ENCODE measurements at regions not wholly inside any gene's neighbourhood (a gene's known extent, or its start where the extent isn't known, plus 50 kb on each side); places are given as distances from the start of the nearest gene placed in this dataset.

- H2AFZ ChIP-seq (ENCODE audit: low read depth, low read length): no peak overlapping the region
- H3K36me3 ChIP-seq (ENCODE audit: insufficient read depth, low read length): no peaks in the 10 kb centered on the region
- no peak overlapping the region for H3K4me2 ChIP-seq (ENCODE audit: insufficient read depth, low read length)
- no peaks in the 10 kb centered on the region for H3K9me3 ChIP-seq (ENCODE audit: insufficient read depth, low read length, severe bottlenecking)
- no peak for ATAC-seq (ENCODE audit: insufficient read depth, low read depth)
- no peaks in the 10 kb centered on the region for H3K4me1 ChIP-seq (ENCODE audit: insufficient read depth, low read length)
- no peak overlapping the region for H3K4me3 ChIP-seq (ENCODE audit: low read depth in 1 of 2, low read length in 2 of 2)
- no peaks in the 10 kb centered on the region for H3K27me3 ChIP-seq (ENCODE audit: insufficient read depth, low read length, poor library complexity)
- H3K79me2 ChIP-seq (ENCODE audit: insufficient read depth, low read length): no peaks in the 10 kb centered on the region
- no peak overlapping the region for H3K27ac ChIP-seq (ENCODE audit: low read length)
- no peaks in the 10 kb centered on the region for H4K20me1 ChIP-seq (ENCODE audit: insufficient read depth, low read length)
- TF ChIP-seq EZH2 (IDR thresholded peaks at IDR 0.05; ENCODE audit: borderline replicate concordance, low read depth, low read length, severe bottlenecking) (no peak), CTCF (IDR thresholded peaks at IDR 0.05; ENCODE audit: borderline replicate concordance, extremely low read depth, low read length, poor library complexity, severe bottlenecking) (no peak)
- DNase-seq: no peak
- no peak overlapping the region for H3K9ac ChIP-seq (ENCODE audit: low read depth, low read length)
Observed at GRCh38 chr4:123216946-123217345, 179.6 kb upstream of the SPRY1 start.

GRCh38 chr4:123217664-123218063, 178.9 kb upstream of the SPRY1 start:
- Histone ChIP-seq H3K36me3 (ENCODE audit: insufficient read depth, low read length) (no peaks in the 10 kb centered on the region), H4K20me1 (ENCODE audit: insufficient read depth, low read length) (no peaks in the 10 kb centered on the region), H3K27me3 (ENCODE audit: insufficient read depth, low read length, poor library complexity) (no peaks in the 10 kb centered on the region), H3K9me3 (ENCODE audit: insufficient read depth, low read length, severe bottlenecking) (no peaks in the 10 kb centered on the region), H3K27ac (ENCODE audit: low read length) (no peak overlapping the region), H3K9ac (ENCODE audit: low read depth, low read length) (no peak overlapping the region), H2AFZ (ENCODE audit: low read depth, low read length) (no peak overlapping the region), H3K4me3 (ENCODE audit: low read depth in 1 of 2, low read length in 2 of 2) (no peak overlapping the region), H3K79me2 (ENCODE audit: insufficient read depth, low read length) (no peaks in the 10 kb centered on the region), H3K4me1 (ENCODE audit: insufficient read depth, low read length) (no peaks in the 10 kb centered on the region), H3K4me2 (ENCODE audit: insufficient read depth, low read length) (no peak overlapping the region)
- ATAC-seq (ENCODE audit: insufficient read depth, low read depth) (no peak), DNase-seq (no peak)
- TF ChIP-seq CTCF (IDR thresholded peaks at IDR 0.05; ENCODE audit: borderline replicate concordance, extremely low read depth, low read length, poor library complexity, severe bottlenecking): no peak
- TF ChIP-seq EZH2 (IDR thresholded peaks at IDR 0.05; ENCODE audit: borderline replicate concordance, low read depth, low read length, severe bottlenecking): no peak

- H3K4me1 ChIP-seq (ENCODE audit: insufficient read depth, low read length): no peaks in the 10 kb centered on the region
- no peak overlapping the region for H3K4me3 ChIP-seq (ENCODE audit: low read depth in 1 of 2, low read length in 2 of 2)
- no peak overlapping the region for H2AFZ ChIP-seq (ENCODE audit: low read depth, low read length)
- H3K79me2 ChIP-seq (ENCODE audit: insufficient read depth, low read length): no peaks in the 10 kb centered on the region
- H3K9me3 ChIP-seq (ENCODE audit: insufficient read depth, low read length, severe bottlenecking): no peaks in the 10 kb centered on the region
- no peak for DNase-seq
- H4K20me1 ChIP-seq (ENCODE audit: insufficient read depth, low read length): no peaks in the 10 kb centered on the region
- H3K4me2 ChIP-seq (ENCODE audit: insufficient read depth, low read length): no peak overlapping the region
- ATAC-seq (ENCODE audit: insufficient read depth, low read depth): no peak
- H3K36me3 ChIP-seq (ENCODE audit: insufficient read depth, low read length): no peaks in the 10 kb centered on the region
- H3K27me3 ChIP-seq (ENCODE audit: insufficient read depth, low read length, poor library complexity): no peaks in the 10 kb centered on the region
- H3K27ac ChIP-seq (ENCODE audit: low read length): no peak overlapping the region
- TF ChIP-seq EZH2 (IDR thresholded peaks at IDR 0.05; ENCODE audit: borderline replicate concordance, low read depth, low read length, severe bottlenecking) (no peak), CTCF (IDR thresholded peaks at IDR 0.05; ENCODE audit: borderline replicate concordance, extremely low read depth, low read length, poor library complexity, severe bottlenecking) (no peak)
- no peak overlapping the region for H3K9ac ChIP-seq (ENCODE audit: low read depth, low read length)
Observed at GRCh38 chr4:123218981-123219380, 177.6 kb upstream of the SPRY1 start.

- Histone ChIP-seq H3K27ac (ENCODE audit: low read length) (no peak overlapping the region), H4K20me1 (ENCODE audit: insufficient read depth, low read length) (no peaks in the 10 kb centered on the region), H3K36me3 (ENCODE audit: insufficient read depth, low read length) (no peaks in the 10 kb centered on the region), H3K4me2 (ENCODE audit: insufficient read depth, low read length) (no peak overlapping the region), H3K4me3 (ENCODE audit: low read depth in 1 of 2, low read length in 2 of 2) (no peak overlapping the region), H3K27me3 (ENCODE audit: insufficient read depth, low read length, poor library complexity) (no peaks in the 10 kb centered on the region), H3K4me1 (ENCODE audit: insufficient read depth, low read length) (no peaks in the 10 kb centered on the region), H3K79me2 (ENCODE audit: insufficient read depth, low read length) (no peaks in the 10 kb centered on the region), H3K9ac (ENCODE audit: low read depth, low read length) (no peak overlapping the region), H3K9me3 (ENCODE audit: insufficient read depth, low read length, severe bottlenecking) (no peaks in the 10 kb centered on the region), H2AFZ (ENCODE audit: low read depth, low read length) (no peak overlapping the region)
- ATAC-seq (ENCODE audit: insufficient read depth, low read depth) (no peak), DNase-seq (no peak)
- TF ChIP-seq CTCF (IDR thresholded peaks at IDR 0.05; ENCODE audit: borderline replicate concordance, extremely low read depth, low read length, poor library complexity, severe bottlenecking) (no peak), EZH2 (IDR thresholded peaks at IDR 0.05; ENCODE audit: borderline replicate concordance, low read depth, low read length, severe bottlenecking) (no peak)
Observed at GRCh38 chr4:123229286-123229685, 167.3 kb upstream of the SPRY1 start.
